ENCODE measurements at regions not wholly inside any gene's neighbourhood (a gene's known extent, or its start where the extent isn't known, plus 50 kb on each side); places are given as distances from the start of the nearest gene placed in this dataset.

DNA sequence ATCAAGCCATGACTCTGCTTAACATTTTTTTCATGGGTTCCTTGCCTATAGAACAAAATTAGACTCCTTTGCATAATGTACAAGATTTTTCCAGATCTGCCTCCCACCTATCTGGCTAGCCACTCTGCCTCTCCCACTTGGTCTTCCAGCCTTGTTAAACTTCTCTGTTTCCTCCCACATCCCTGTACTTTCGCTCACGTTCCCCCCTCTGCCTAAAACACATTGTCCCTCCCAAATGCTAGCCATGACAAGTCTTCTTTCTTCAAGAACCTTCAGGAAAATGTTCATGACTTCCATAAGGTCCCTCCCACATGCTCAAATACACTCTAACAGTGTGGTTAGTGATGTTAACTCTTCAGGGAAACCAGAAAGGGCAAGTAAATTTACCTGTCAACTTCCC is 214.6 kb downstream of the ADGRA3 start:
- no peaks in the 10 kb centered on the region for H3K36me3 ChIP-seq (ENCODE audit: insufficient read depth, low read length)
- no peak overlapping the region for H2AFZ ChIP-seq (ENCODE audit: low read depth, low read length)
- H3K4me3 ChIP-seq (ENCODE audit: low read depth in 1 of 2, low read length in 2 of 2): no peak overlapping the region
- no peaks in the 10 kb centered on the region for H3K4me1 ChIP-seq (ENCODE audit: insufficient read depth, low read length)
- DNase-seq: no peak
- no peaks in the 10 kb centered on the region for H3K27me3 ChIP-seq (ENCODE audit: insufficient read depth, low read length, poor library complexity)
- no peak overlapping the region for H3K4me2 ChIP-seq (ENCODE audit: insufficient read depth, low read length)
- no peaks in the 10 kb centered on the region for H3K79me2 ChIP-seq (ENCODE audit: insufficient read depth, low read length)
- no peak for ATAC-seq (ENCODE audit: insufficient read depth, low read depth)
- peaks cover 7% of the 10 kb centered on the region for H3K9me3 ChIP-seq (ENCODE audit: insufficient read depth, low read length, severe bottlenecking)
- H4K20me1 ChIP-seq (ENCODE audit: insufficient read depth, low read length): no peaks in the 10 kb centered on the region
- TF ChIP-seq, protein P1, sequence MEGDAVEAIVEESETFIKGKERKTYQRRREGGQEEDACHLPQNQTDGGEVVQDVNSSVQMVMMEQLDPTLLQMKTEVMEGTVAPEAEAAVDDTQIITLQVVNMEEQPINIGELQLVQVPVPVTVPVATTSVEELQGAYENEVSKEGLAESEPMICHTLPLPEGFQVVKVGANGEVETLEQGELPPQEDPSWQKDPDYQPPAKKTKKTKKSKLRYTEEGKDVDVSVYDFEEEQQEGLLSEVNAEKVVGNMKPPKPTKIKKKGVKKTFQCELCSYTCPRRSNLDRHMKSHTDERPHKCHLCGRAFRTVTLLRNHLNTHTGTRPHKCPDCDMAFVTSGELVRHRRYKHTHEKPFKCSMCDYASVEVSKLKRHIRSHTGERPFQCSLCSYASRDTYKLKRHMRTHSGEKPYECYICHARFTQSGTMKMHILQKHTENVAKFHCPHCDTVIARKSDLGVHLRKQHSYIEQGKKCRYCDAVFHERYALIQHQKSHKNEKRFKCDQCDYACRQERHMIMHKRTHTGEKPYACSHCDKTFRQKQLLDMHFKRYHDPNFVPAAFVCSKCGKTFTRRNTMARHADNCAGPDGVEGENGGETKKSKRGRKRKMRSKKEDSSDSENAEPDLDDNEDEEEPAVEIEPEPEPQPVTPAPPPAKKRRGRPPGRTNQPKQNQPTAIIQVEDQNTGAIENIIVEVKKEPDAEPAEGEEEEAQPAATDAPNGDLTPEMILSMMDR (IDR thresholded peaks at IDR 0.05; ENCODE audit: borderline replicate concordance, extremely low read depth, low read length, poor library complexity, severe bottlenecking): no peak
- no peak overlapping the region for H3K27ac ChIP-seq (ENCODE audit: low read length)
- no peak overlapping the region for H3K9ac ChIP-seq (ENCODE audit: low read depth, low read length)

DNA sequence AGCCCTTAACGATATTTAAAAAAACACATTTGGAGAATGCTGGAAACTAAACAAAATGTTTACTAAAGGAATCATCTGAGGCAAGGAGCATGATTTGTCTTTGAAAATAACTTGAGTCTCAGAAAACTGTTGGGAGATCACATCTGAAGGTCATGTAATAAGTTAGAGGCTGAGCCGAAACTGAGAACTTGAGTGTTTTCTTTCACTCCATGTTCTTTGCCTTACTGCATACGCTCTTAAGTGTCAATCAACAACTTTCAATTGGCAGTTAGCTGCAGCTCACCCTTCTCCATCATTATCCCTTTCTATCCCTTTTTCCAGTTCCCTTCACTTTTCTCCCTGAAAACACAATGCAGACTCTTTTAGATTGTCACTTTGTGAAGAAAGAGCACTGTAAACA is 216.2 kb downstream of the ADGRA3 start:
- ATAC-seq (ENCODE audit: insufficient read depth, low read depth) (no peak), DNase-seq (no peak)
- no peak for TF ChIP-seq EZH2 (IDR thresholded peaks at IDR 0.05; ENCODE audit: borderline replicate concordance, low read depth, low read length, severe bottlenecking)
- TF ChIP-seq, protein P1 (IDR thresholded peaks at IDR 0.05; ENCODE audit: borderline replicate concordance, extremely low read depth, low read length, poor library complexity, severe bottlenecking): no peak
- Histone ChIP-seq H3K36me3 (ENCODE audit: insufficient read depth, low read length) (no peaks in the 10 kb centered on the region), H2AFZ (ENCODE audit: low read depth, low read length) (no peak overlapping the region), H3K9ac (ENCODE audit: low read depth, low read length) (no peak overlapping the region), H3K9me3 (ENCODE audit: insufficient read depth, low read length, severe bottlenecking) (peaks cover 7% of the 10 kb centered on the region), H3K4me1 (ENCODE audit: insufficient read depth, low read length) (no peaks in the 10 kb centered on the region), H4K20me1 (ENCODE audit: insufficient read depth, low read length) (no peaks in the 10 kb centered on the region), H3K79me2 (ENCODE audit: insufficient read depth, low read length) (no peaks in the 10 kb centered on the region), H3K4me3 (ENCODE audit: low read depth in 1 of 2, low read length in 2 of 2) (no peak overlapping the region), H3K27me3 (ENCODE audit: insufficient read depth, low read length, poor library complexity) (no peaks in the 10 kb centered on the region), H3K4me2 (ENCODE audit: insufficient read depth, low read length) (no peak overlapping the region), H3K27ac (ENCODE audit: low read length) (no peak overlapping the region)

DNA sequence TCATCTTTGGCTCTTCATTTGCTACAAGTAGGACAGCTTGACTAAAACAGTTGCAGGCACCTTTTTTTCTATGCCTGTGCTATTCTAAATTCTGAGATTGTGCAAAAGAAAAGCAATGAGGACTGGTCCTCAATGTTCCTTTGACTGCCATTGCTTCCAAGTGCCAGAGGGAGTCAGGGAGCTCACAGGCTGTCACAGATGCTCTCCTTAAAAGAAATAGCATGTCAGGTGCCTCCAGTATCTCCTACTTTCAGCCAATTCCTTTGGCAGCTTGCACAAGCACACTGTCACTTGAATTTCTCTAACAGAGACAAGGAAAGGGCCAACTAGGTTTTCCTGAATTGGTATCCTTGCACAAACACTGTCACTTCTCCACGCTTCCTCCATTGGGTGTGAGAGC is 228.2 kb downstream of the ADGRA3 start:
- ATAC-seq (ENCODE audit: insufficient read depth, low read depth): no peak
- TF ChIP-seq EZH2 (IDR thresholded peaks at IDR 0.05; ENCODE audit: borderline replicate concordance, low read depth, low read length, severe bottlenecking): no peak
- TF ChIP-seq, protein P1 (IDR thresholded peaks at IDR 0.05; ENCODE audit: borderline replicate concordance, extremely low read depth, low read length, poor library complexity, severe bottlenecking): no peak
- H3K27ac ChIP-seq (ENCODE audit: low read length): no peak overlapping the region

More for the DNA sequence above, 228.2 kb downstream of the ADGRA3 start:
- Histone ChIP-seq H4K20me1 (ENCODE audit: insufficient read depth, low read length) (no peaks in the 10 kb centered on the region), H3K27me3 (ENCODE audit: insufficient read depth, low read length, poor library complexity) (no peaks in the 10 kb centered on the region), H3K4me2 (ENCODE audit: insufficient read depth, low read length) (no peak overlapping the region), H3K9me3 (ENCODE audit: insufficient read depth, low read length, severe bottlenecking) (peaks cover 7% of the 10 kb centered on the region), H2AFZ (ENCODE audit: low read depth, low read length) (no peak overlapping the region), H3K9ac (ENCODE audit: low read depth, low read length) (no peak overlapping the region), H3K79me2 (ENCODE audit: insufficient read depth, low read length) (no peaks in the 10 kb centered on the region), H3K4me1 (ENCODE audit: insufficient read depth, low read length) (no peaks in the 10 kb centered on the region), H3K4me3 (ENCODE audit: low read depth in 1 of 2, low read length in 2 of 2) (no peak overlapping the region), H3K36me3 (ENCODE audit: insufficient read depth, low read length) (no peaks in the 10 kb centered on the region)
- no peak for DNase-seq
